ENCODE measurements at regions not wholly inside any gene's neighbourhood (a gene's known extent, or its start where the extent isn't known, plus 50 kb on each side); places are given as distances from the start of the nearest gene placed in this dataset.

DNA sequence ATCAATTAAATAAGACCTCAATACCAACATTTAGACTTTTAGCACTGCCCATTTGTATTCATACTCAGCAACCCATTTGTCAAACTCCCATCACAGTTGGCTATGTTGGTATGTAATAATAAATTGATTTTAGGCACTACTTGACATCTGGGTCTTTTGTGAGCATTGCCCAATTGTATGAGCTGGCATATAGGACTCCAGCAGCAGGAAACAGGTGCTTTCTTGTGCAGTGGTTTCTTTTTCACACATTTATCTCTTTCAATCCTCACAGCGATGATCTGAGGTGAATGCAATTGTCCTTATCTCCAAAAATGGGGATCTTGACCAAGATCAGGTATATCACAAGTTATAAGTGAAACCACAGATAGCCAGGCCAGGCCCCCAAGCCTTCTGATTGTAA, 96.9 kb upstream of the OXGR1 start:
- TF ChIP-seq, protein P1, sequence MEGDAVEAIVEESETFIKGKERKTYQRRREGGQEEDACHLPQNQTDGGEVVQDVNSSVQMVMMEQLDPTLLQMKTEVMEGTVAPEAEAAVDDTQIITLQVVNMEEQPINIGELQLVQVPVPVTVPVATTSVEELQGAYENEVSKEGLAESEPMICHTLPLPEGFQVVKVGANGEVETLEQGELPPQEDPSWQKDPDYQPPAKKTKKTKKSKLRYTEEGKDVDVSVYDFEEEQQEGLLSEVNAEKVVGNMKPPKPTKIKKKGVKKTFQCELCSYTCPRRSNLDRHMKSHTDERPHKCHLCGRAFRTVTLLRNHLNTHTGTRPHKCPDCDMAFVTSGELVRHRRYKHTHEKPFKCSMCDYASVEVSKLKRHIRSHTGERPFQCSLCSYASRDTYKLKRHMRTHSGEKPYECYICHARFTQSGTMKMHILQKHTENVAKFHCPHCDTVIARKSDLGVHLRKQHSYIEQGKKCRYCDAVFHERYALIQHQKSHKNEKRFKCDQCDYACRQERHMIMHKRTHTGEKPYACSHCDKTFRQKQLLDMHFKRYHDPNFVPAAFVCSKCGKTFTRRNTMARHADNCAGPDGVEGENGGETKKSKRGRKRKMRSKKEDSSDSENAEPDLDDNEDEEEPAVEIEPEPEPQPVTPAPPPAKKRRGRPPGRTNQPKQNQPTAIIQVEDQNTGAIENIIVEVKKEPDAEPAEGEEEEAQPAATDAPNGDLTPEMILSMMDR (IDR thresholded peaks at IDR 0.05; ENCODE audit: low read depth, low read length), result no peak
- no peak for TF ChIP-seq EZH2phosphoT487 (IDR thresholded peaks at IDR 0.05; ENCODE audit: low read depth)
